Epithelial cell of proximal tubule (primary cell): ENCODE measurements at regions not wholly inside any gene's neighbourhood (a gene's known extent, or its start where the extent isn't known, plus 50 kb on each side); places are given as distances from the start of the nearest gene placed in this dataset.

Experiments used
- DNase-seq: peaks from one replicate; pipeline ENCODE4 v3.0.0-alpha.2; 2011; ENCODE audit warnings: low read depth
- H3K4me3 ChIP-seq: 2 replicates; pipeline ENCODE4 v1.5.1; 2011; ENCODE audit warnings: low read depth, mild to moderate bottlenecking, low read length
- TF ChIP-seq, protein P1 (sequence below): conservative IDR thresholded peaks from 2 replicates; pipeline ENCODE4 v1.5.1; 2012; ENCODE audit warnings: low read depth, mild to moderate bottlenecking, low read length

DNA sequence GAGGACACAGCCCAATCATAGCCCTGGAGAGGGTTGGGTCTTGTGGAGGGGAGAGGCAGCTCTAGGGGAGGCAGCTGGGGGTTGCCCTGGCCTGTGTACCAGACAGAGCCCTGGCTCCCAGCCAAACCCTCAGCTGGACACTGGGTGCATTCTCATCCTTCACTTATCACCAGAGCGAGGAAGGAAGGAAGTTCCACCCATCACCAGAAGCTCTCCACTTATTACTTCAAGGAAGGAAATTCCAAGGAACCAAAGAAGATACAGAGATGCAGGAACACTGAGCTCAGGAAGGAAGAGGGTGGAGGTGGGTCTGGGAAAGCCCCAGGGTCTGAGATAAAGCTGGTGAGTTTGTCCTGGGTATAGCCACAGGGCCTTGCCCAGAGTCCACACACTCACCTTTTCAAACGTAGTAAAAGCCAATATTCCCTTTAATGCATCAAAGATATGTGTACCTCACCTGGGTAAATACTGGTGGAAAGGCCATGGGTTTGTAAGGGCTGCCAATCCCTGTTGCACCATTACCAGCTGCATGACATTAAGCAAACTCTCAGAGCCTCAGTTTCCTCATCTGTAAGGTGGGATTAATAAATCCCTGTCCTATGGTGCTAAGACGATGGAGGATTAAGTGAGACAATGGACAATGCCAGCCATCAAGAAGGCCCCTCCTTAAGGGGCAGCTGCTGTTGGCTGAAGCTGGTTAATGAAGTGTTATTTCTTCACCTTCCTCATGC lies 109.7 kb upstream of the NAA20 start:
- no peak overlapping the region for H3K4me3 ChIP-seq
- no peak for DNase-seq
- TF ChIP-seq, protein P1, sequence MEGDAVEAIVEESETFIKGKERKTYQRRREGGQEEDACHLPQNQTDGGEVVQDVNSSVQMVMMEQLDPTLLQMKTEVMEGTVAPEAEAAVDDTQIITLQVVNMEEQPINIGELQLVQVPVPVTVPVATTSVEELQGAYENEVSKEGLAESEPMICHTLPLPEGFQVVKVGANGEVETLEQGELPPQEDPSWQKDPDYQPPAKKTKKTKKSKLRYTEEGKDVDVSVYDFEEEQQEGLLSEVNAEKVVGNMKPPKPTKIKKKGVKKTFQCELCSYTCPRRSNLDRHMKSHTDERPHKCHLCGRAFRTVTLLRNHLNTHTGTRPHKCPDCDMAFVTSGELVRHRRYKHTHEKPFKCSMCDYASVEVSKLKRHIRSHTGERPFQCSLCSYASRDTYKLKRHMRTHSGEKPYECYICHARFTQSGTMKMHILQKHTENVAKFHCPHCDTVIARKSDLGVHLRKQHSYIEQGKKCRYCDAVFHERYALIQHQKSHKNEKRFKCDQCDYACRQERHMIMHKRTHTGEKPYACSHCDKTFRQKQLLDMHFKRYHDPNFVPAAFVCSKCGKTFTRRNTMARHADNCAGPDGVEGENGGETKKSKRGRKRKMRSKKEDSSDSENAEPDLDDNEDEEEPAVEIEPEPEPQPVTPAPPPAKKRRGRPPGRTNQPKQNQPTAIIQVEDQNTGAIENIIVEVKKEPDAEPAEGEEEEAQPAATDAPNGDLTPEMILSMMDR = no peak

DNA sequence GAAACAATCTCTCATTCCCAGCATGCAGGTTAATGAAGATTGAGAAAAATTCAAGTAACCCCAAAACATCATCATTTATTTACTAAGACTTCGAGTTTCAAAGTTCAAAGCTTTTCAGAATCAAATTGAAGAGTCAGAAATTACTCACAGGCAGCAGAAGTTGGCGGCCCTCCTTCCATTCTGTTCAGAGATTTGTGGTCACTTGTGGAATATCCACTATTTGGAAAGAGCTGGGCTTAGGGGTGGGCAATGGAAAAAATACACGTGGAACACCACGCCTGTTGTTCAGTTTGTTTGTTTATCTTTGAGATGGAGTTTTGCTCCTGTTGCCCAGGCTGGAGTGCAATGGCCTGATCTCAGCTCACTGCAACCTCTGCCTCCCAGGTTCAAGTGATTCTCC lies 108.6 kb upstream of the NAA20 start:
- no peak for DNase-seq
- TF ChIP-seq, protein P1 = no peak
- no peak overlapping the region for H3K4me3 ChIP-seq

DNA sequence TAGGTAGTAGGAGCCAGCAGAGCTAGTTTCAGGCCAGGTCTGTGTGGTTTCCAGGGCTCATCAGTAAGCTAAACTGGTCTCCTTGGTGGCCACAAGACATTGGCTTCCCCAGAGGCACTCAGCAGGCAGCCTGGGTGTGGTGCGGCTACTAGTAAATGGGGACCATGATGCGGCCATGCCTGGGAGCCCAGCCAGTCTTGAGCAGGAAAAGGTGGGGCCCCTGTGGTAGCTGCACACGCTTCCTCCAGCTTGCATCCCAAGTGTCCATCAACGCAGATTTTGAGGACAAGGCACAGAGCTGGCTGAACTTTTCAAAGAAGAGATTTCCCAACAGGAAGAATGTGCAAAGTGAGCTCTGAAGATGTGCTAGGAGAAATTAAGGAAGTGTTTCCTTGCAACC lies 107.4 kb upstream of the NAA20 start:
- no peak overlapping the region for H3K4me3 ChIP-seq
- DNase-seq = no peak
- TF ChIP-seq, protein P1 = no peak

DNA sequence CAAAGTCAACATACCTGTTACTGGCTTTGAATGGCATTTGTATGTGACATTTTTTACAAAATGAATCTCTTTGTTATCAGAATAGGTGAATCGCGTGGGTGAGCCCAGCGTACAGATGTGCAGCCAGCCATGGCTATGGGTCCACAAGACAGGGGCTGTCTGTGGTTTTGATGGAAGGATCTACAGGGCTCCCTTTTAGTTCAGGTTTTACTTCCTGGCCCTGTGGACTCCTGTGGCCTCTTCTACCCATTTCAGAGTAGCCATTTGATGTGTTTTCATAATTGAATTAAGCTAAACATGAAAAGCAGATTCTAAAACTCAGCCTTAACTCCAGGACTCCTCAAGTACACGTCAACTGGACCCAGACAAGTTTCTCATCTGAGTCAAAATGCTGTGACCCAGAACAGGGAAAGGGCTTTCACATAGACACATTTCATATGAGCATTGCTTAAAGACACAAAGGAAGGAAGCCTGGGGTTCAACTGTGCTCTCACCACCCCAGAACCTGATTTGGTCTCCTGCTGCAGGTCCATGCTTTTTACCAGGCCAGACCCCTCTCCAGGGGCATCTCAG lies 105.3 kb upstream of the NAA20 start:
- DNase-seq = no peak
- TF ChIP-seq, protein P1 = no peak
- H3K4me3 ChIP-seq = no peak overlapping the region

DNA sequence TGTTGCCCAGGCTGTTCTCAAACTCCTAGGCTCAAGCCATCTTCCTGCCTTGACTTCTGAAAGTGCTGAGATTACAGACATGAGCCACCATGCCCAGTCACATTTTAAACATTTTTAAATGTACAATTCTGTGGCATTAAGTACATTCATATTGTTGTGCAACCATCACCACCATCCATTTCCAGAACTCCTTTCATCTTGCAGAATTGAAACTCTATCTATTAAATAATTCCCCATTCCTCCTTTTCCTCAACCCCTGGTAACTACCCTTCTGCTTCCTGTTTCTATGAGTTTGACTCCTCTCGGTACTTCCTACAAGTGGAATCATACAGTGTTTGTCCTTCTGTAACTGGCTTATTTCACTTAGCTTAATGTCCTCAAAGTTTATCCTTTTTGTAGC lies 103.8 kb upstream of the NAA20 start:
- TF ChIP-seq, protein P1 = no peak
- no peak overlapping the region for H3K4me3 ChIP-seq
- no peak for DNase-seq

DNA sequence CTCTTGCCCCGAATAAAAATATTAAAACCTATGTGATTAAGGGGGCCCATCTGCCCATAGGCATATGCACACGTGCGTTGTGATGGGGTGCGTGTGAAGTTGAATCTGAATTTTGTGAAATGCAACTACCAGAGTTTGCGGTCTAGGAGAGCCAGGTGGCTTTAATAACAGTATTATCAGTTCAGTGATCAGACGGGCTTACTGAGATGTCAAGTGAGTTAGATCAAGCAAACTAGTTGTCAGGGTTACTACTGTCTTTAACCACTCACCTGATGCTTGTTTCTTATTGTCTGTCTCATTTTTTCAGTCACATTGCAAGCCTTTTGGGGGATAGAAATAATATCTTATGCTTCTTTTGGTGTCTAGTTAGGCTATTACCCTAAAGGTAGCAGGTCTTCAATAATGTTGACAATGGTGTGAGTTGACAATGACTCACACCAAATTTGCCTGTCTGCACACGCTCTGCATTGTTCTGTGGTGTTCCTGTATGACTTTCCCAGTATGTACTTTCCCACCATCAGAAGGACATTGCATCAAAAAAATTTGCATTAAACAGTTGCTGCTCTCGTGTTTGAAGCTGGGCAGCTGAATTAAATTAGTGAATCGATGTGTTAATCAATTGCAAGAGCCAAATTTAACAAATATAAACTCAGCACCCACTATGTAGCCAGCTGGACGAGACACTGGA lies 103.1 kb upstream of the NAA20 start:
- no peak overlapping the region for H3K4me3 ChIP-seq
- DNase-seq = peak; percentile 53

More for the DNA sequence above, 103.1 kb upstream of the NAA20 start:
- TF ChIP-seq, protein P1 = no peak
